SU-DHL-6 (cell line): ENCODE measurements at regions not wholly inside any gene's neighbourhood (a gene's known extent, or its start where the extent isn't known, plus 50 kb on each side); places are given as distances from the start of the nearest gene placed in this dataset.

Experiments used
- H2AFZ ChIP-seq: fragments of 200-600 bp; sonication (generic); 2 replicates; pipeline ENCODE4 v1.6.1; 2014; ENCODE audit warnings: low read depth, mild to moderate bottlenecking, moderate library complexity, mixed read lengths, antibody characterized with exemption, low read length; ENCODE audit not compliant: severe bottlenecking
- H3F3A ChIP-seq: fragments of 200-600 bp; shearing (Covaris generic); 2 replicates; pipeline ENCODE4 v1.6.0; 2016; ENCODE audit warnings: antibody characterized with exemption, mild to moderate bottlenecking; ENCODE audit not compliant: insufficient read depth
- H3K27ac ChIP-seq: fragments of 200-600 bp; sonication (generic); 2 replicates; pipeline ENCODE4 v1.5.1; 2016; ENCODE audit warnings: low read depth, mild to moderate bottlenecking, low read length, moderate library complexity, mixed read lengths
- H3K27me3 ChIP-seq: fragments of 200-600 bp; sonication (generic), shearing (Covaris generic); 2 replicates; pipeline ENCODE4 v1.6.0; 2014; ENCODE audit warnings: mild to moderate bottlenecking, low read length
- H3K36me3 ChIP-seq: fragments of 200-600 bp; sonication (generic); 2 replicates; pipeline ENCODE4 v1.6.1; 2014; ENCODE audit warnings: mild to moderate bottlenecking, low read length, mixed read lengths
- H3K4me2 ChIP-seq: fragments of 300-600, 200-600 bp; shearing (Covaris generic), sonication (generic); 2 replicates; pipeline ENCODE4 v1.6.0; 2014; ENCODE audit warnings: low read length, low read depth, mild to moderate bottlenecking; ENCODE audit not compliant: poor library complexity, severe bottlenecking
- H3K4me3 ChIP-seq: fragments of 200-600 bp; sonication (generic); 2 replicates; pipeline ENCODE4 v1.5.1; 2014; ENCODE audit warnings: antibody characterized with exemption, low read length, mild to moderate bottlenecking, mixed read lengths; ENCODE audit not compliant: insufficient read depth, poor library complexity, severe bottlenecking
- H3K79me2 ChIP-seq: fragments of 200-600 bp; sonication (generic); 2 replicates; pipeline ENCODE4 v1.6.1; 2014; ENCODE audit warnings: mild to moderate bottlenecking, low read length, moderate library complexity; ENCODE audit not compliant: insufficient read depth
- H3K9ac ChIP-seq: fragments of 200-600 bp; sonication (generic); 2 replicates; pipeline ENCODE4 v1.7.0; 2014; ENCODE audit warnings: mild to moderate bottlenecking, low read length
- H3K9me2 ChIP-seq: fragments of 200-600 bp; sonication (generic); replicated peaks from 2 replicates; pipeline ENCODE4 v1.6.1; 2014; ENCODE audit warnings: low read length; ENCODE audit not compliant: insufficient read depth
- H3K9me3 ChIP-seq: fragments of 200-600 bp; sonication (generic); 2 replicates; pipeline ENCODE4 v1.6.1; 2014; ENCODE audit warnings: low read length, mixed read lengths; ENCODE audit not compliant: insufficient read depth
- H4K20me1 ChIP-seq: fragments of 200-600 bp; sonication (generic); 2 replicates; pipeline ENCODE4 v1.6.1; 2014; ENCODE audit warnings: low read depth, mild to moderate bottlenecking, antibody characterized with exemption, low read length, moderate library complexity, mixed read lengths
- EZH2phosphoT487 ChIP-seq: fragments of 200-600 bp; sonication (generic), shearing (Covaris generic); conservative IDR thresholded peaks from 2 replicates; pipeline ENCODE4 v1.6.1; 2018; ENCODE audit warnings: mild to moderate bottlenecking, antibody characterized with exemption, low read length, moderate library complexity, mixed read lengths
- TF ChIP-seq, protein P1 (sequence below): fragments of 200-600 bp; sonication (generic); IDR thresholded peaks from one replicate; pipeline ENCODE4 v1.5.1; 2017; ENCODE audit warnings: antibody characterized with exemption, mild to moderate bottlenecking, low read length, moderate library complexity; ENCODE audit not compliant: insufficient read depth, poor library complexity, severe bottlenecking

DNA sequence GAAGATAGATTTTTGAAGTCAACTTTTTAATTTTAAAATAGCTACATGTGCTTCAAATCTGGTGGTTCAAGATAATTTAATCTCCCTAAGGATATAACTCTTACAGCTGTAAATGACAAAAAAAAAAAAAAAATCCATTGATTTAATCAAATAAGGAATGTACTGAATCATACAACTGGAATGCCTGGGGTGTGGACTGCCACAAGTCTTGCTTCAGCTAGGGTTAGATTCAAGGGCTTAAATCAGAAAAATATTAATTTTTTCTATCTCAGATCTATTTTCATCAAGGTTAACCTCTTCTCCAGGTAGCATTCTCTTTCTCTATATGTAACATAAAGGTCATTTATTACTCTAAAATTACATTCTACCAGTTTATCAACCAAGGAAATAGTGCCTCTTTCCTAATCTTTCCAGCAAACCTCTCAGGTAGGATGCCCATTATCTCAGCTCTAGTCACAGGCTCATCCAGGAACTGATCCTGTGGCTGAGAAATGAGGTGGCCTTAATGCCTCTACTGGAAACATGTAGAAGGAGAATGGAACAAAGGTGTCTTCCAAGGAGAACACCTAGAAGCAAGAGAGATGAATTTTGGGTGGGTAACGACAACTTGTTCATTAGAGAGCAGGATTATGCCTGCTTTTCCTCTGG, 466.9 kb downstream of the CBLN4 start:
- Histone ChIP-seq H4K20me1 (no peaks in the 10 kb centered on the region), H3K9me3 (no peaks in the 10 kb centered on the region), H3K9ac (no peak overlapping the region), H2AFZ (no peak overlapping the region), H3K79me2 (no peaks in the 10 kb centered on the region), H3K9me2 (no peaks in the 10 kb centered on the region), H3K27me3 (no peaks in the 10 kb centered on the region), H3K36me3 (no peaks in the 10 kb centered on the region), H3K4me3 (no peak overlapping the region), H3K4me2 (no peak overlapping the region), H3F3A (no peaks in the 10 kb centered on the region), H3K27ac (no peak overlapping the region)
- TF ChIP-seq, protein P1, sequence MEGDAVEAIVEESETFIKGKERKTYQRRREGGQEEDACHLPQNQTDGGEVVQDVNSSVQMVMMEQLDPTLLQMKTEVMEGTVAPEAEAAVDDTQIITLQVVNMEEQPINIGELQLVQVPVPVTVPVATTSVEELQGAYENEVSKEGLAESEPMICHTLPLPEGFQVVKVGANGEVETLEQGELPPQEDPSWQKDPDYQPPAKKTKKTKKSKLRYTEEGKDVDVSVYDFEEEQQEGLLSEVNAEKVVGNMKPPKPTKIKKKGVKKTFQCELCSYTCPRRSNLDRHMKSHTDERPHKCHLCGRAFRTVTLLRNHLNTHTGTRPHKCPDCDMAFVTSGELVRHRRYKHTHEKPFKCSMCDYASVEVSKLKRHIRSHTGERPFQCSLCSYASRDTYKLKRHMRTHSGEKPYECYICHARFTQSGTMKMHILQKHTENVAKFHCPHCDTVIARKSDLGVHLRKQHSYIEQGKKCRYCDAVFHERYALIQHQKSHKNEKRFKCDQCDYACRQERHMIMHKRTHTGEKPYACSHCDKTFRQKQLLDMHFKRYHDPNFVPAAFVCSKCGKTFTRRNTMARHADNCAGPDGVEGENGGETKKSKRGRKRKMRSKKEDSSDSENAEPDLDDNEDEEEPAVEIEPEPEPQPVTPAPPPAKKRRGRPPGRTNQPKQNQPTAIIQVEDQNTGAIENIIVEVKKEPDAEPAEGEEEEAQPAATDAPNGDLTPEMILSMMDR, result no peak
- TF ChIP-seq EZH2phosphoT487, result no peak

DNA sequence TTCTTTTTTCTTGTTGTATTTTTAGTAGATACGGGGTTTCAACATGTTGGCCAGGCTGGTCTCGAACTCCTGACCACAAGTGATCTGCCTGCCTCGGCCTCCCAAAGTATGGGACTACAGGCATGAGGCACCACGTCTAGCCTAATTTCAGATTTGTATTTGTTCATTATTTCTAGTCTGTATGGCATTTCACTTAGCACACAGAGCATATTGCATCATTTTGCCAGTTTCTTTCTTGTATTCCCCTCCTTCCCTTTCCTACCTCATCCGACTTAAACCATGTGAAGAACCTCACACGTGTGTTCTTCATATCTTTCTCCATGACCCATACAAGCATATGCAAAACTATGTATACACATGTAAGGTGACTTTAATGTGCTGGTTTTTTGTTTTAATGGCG, 470.0 kb downstream of the CBLN4 start:
- Histone ChIP-seq H3K27ac (no peak overlapping the region), H3K36me3 (no peaks in the 10 kb centered on the region), H3F3A (no peaks in the 10 kb centered on the region), H2AFZ (no peak overlapping the region), H3K4me2 (no peak overlapping the region), H3K9me3 (no peaks in the 10 kb centered on the region), H3K79me2 (no peaks in the 10 kb centered on the region), H3K27me3 (no peaks in the 10 kb centered on the region), H4K20me1 (no peaks in the 10 kb centered on the region), H3K9me2 (no peaks in the 10 kb centered on the region), H3K4me3 (no peak overlapping the region), H3K9ac (no peak overlapping the region)
- TF ChIP-seq, protein P1, result no peak
- no peak for TF ChIP-seq EZH2phosphoT487

DNA sequence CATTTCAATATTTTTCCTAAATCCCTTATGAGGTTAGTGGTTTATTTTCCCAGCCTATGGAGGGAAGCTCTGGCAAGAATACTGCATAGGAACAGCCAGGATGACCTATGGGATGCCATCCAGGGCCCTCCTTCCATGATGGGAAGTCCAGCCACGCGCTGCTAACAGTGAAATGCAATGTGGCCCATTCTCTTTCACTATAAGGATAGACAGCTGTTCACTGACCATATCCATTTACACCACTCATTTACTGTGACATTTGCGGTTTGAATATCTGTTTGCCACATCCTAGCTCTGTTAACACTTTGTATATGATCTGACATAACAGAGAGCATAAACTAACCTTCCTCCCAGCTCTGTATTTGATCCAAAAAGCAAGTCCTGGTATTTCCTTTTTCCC, 471.7 kb downstream of the CBLN4 start:
- Histone ChIP-seq H3K27ac (no peak overlapping the region), H3K9me2 (no peaks in the 10 kb centered on the region), H3K27me3 (no peaks in the 10 kb centered on the region), H2AFZ (no peak overlapping the region), H3K4me3 (no peak overlapping the region), H3K4me2 (no peak overlapping the region), H3K79me2 (no peaks in the 10 kb centered on the region), H4K20me1 (no peaks in the 10 kb centered on the region), H3K9me3 (no peaks in the 10 kb centered on the region), H3K9ac (no peak overlapping the region), H3F3A (no peaks in the 10 kb centered on the region), H3K36me3 (no peaks in the 10 kb centered on the region)
- TF ChIP-seq EZH2phosphoT487, result no peak
- TF ChIP-seq, protein P1, result no peak
